Parathyroid adenoma (tissue), 2 donors: ENCODE measurements at regions not wholly inside any gene's neighbourhood (a gene's known extent, or its start where the extent isn't known, plus 50 kb on each side); places are given as distances from the start of the nearest gene placed in this dataset.

Experiments
- H2AFZ ChIP-seq: fragments of 300-600 bp; sonication (generic); one replicate; pipeline ENCODE4 v1.7.0; 2017; ENCODE audit warnings: antibody characterized with exemption, mild to moderate bottlenecking
- H3K27ac ChIP-seq: fragments of 300-600 bp; sonication (generic); one replicate; pipeline ENCODE4 v1.7.0; 2017
- H3K27me3 ChIP-seq: fragments of 300-600 bp; sonication (generic); one replicate; pipeline ENCODE4 v1.7.0; 2017; ENCODE audit warnings: low read length; ENCODE audit not compliant: control insufficient read depth, insufficient read depth
- H3K36me3 ChIP-seq: fragments of 300-600 bp; sonication (generic); one replicate; pipeline ENCODE4 v1.7.0; 2017; ENCODE audit warnings: low read length; ENCODE audit not compliant: control insufficient read depth, insufficient read depth
- H3K4me1 ChIP-seq: fragments of 300-600 bp; sonication (generic); one replicate; pipeline ENCODE4 v1.7.0; 2017; ENCODE audit warnings: control low read depth
- H3K4me2 ChIP-seq: fragments of 300-600 bp; sonication (generic); one replicate; pipeline ENCODE4 v1.7.0; 2017; ENCODE audit warnings: low read length
- H3K4me3 ChIP-seq: fragments of 300-600 bp; sonication (generic); one replicate; pipeline ENCODE4 v1.7.0; 2017; ENCODE audit warnings: low read depth, low read length
- H3K79me2 ChIP-seq: fragments of 300-600 bp; sonication (generic); one replicate; pipeline ENCODE4 v1.7.0; 2017; ENCODE audit warnings: control low read depth
- H3K9ac ChIP-seq: fragments of 300-600 bp; sonication (generic); one replicate; pipeline ENCODE4 v1.7.0; 2017; ENCODE audit warnings: mild to moderate bottlenecking
- H3K9me3 ChIP-seq: fragments of 300-600 bp; sonication (generic); one replicate; pipeline ENCODE4 v1.7.0; 2017; ENCODE audit warnings: low read length; ENCODE audit not compliant: control insufficient read depth
- CTCF ChIP-seq: fragments of 300-600 bp; sonication (generic); IDR thresholded peaks from one replicate; pipeline ENCODE4 v1.7.0; 2017; ENCODE audit warnings: antibody characterized with exemption, mild to moderate bottlenecking
- donor health status: primary hyperparathyroidism.

- H3K9ac ChIP-seq, result no peak overlapping the region
Observed at GRCh38 chr3:25144430-25144829, 283.6 kb upstream of the RARB start.

DNA sequence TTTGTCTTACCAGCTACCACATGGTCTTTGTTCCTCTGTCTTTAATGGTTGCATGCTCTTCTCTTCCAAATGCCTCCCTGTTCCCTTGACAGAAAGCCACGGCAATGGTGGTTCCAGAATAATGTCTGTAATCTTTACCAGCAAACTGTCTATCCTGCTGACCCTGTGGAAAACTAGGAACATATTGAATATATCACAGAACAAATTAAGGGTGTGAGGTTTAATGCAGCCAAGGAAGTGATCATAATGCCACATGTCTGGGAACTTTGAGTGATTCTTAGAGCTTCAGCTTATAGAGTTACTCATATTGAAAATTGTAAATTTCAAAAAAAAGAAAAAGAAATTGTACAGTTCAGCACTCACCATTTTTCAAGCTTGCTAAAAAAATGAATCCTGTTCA lies 282.9 kb upstream of the RARB start:
- Histone ChIP-seq H3K4me2 (no peak overlapping the region), H3K4me1 (no peaks in the 10 kb centered on the region), H3K36me3 (no peaks in the 10 kb centered on the region), H3K27ac (no peak overlapping the region), H3K9ac (no peak overlapping the region), H3K4me3 (no peak overlapping the region), H3K79me2 (no peaks in the 10 kb centered on the region), H3K27me3 (no peaks in the 10 kb centered on the region), H3K9me3 (no peaks in the 10 kb centered on the region), H2AFZ (no peak overlapping the region)
- TF ChIP-seq CTCF, result no peak

More at GRCh38 chr3:25144430-25144829, 283.6 kb upstream of the RARB start:
- Histone ChIP-seq H3K9me3 (no peaks in the 10 kb centered on the region), H3K4me2 (no peak overlapping the region), H3K27me3 (no peaks in the 10 kb centered on the region), H3K27ac (no peak overlapping the region), H3K79me2 (no peaks in the 10 kb centered on the region), H3K36me3 (no peaks in the 10 kb centered on the region), H2AFZ (no peak overlapping the region), H3K4me1 (no peaks in the 10 kb centered on the region), H3K4me3 (no peak overlapping the region)
- TF ChIP-seq CTCF, result no peak

DNA sequence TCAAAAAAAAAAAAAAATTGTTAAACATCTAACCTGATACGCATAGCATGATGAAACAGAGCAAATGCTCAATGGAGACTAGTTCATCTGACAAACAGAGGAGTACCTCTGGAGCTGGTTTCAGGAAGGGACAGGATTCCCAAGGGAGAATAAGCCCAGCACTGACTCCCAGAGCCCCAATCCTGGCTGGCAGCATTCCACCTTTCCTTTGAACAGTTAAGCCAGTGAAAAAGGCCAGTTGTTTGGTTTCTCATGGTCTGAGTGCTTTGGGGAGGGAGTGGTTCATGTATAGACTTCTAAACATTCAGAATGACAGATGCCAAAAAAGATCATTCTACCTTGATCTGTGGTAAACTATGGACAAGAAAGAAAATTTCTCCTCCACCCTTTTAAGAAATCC lies 277.9 kb upstream of the RARB start:
- no peaks in the 10 kb centered on the region for H3K27me3 ChIP-seq
- H3K4me1 ChIP-seq, result no peaks in the 10 kb centered on the region
- no peak overlapping the region for H3K4me2 ChIP-seq

GRCh38 chr3:25151281-25151902 lies 276.7 kb upstream of the RARB start:
- Histone ChIP-seq H3K27ac (peak overlapping the region; percentile 29), H3K4me3 (no peak overlapping the region)
- TF ChIP-seq CTCF, result no peak

More for the DNA sequence above, 277.9 kb upstream of the RARB start:
- Histone ChIP-seq H3K9me3 (no peaks in the 10 kb centered on the region), H3K79me2 (no peaks in the 10 kb centered on the region), H3K9ac (no peak overlapping the region), H2AFZ (no peak overlapping the region), H3K27ac (no peak overlapping the region), H3K4me3 (no peak overlapping the region), H3K36me3 (no peaks in the 10 kb centered on the region)
- no peak for TF ChIP-seq CTCF

DNA sequence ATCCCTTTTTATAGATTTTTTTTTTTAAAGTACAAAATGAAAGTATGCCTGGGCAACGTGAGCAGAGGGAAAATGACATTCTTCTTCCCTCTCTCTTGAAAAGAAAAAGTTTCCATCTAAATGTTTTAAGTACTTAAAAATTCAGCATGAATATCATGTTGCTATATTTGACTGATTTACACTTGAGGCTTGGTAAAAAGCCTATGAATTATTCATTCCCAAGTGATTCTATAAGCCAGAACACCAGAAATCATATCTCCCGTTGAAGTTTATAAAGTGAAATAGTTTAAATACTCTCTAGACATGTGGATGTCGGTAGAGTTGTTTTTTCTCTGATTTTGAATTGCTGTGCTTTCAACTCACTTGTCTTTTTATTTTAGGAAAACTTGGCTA lies 276.2 kb upstream of the RARB start:
- H3K9ac ChIP-seq, result no peak overlapping the region
- H3K4me2 ChIP-seq, result no peak overlapping the region
- H3K79me2 ChIP-seq, result no peaks in the 10 kb centered on the region
- no peaks in the 10 kb centered on the region for H3K27me3 ChIP-seq
- H3K4me3 ChIP-seq, result no peak overlapping the region
- H3K27ac ChIP-seq, result peak overlapping the region; percentile 29
- no peak for TF ChIP-seq CTCF
- H3K4me1 ChIP-seq, result no peaks in the 10 kb centered on the region
- no peaks in the 10 kb centered on the region for H3K9me3 ChIP-seq
- H2AFZ ChIP-seq, result no peak overlapping the region
- no peaks in the 10 kb centered on the region for H3K36me3 ChIP-seq

More at GRCh38 chr3:25151281-25151902, 276.7 kb upstream of the RARB start:
- Histone ChIP-seq H3K27me3 (no peaks in the 10 kb centered on the region), H3K9ac (no peak overlapping the region), H3K9me3 (no peaks in the 10 kb centered on the region), H3K4me2 (no peak overlapping the region), H2AFZ (no peak overlapping the region), H3K36me3 (no peaks in the 10 kb centered on the region), H3K79me2 (no peaks in the 10 kb centered on the region), H3K4me1 (no peaks in the 10 kb centered on the region)
